ENCODE measurements at regions not wholly inside any gene's neighbourhood (a gene's known extent, or its start where the extent isn't known, plus 50 kb on each side); places are given as distances from the start of the nearest gene placed in this dataset.

GRCh38 chr7:130903358-130903974, 169.5 kb upstream of the KLF14 start (continued):
- TF ChIP-seq, protein P1, sequence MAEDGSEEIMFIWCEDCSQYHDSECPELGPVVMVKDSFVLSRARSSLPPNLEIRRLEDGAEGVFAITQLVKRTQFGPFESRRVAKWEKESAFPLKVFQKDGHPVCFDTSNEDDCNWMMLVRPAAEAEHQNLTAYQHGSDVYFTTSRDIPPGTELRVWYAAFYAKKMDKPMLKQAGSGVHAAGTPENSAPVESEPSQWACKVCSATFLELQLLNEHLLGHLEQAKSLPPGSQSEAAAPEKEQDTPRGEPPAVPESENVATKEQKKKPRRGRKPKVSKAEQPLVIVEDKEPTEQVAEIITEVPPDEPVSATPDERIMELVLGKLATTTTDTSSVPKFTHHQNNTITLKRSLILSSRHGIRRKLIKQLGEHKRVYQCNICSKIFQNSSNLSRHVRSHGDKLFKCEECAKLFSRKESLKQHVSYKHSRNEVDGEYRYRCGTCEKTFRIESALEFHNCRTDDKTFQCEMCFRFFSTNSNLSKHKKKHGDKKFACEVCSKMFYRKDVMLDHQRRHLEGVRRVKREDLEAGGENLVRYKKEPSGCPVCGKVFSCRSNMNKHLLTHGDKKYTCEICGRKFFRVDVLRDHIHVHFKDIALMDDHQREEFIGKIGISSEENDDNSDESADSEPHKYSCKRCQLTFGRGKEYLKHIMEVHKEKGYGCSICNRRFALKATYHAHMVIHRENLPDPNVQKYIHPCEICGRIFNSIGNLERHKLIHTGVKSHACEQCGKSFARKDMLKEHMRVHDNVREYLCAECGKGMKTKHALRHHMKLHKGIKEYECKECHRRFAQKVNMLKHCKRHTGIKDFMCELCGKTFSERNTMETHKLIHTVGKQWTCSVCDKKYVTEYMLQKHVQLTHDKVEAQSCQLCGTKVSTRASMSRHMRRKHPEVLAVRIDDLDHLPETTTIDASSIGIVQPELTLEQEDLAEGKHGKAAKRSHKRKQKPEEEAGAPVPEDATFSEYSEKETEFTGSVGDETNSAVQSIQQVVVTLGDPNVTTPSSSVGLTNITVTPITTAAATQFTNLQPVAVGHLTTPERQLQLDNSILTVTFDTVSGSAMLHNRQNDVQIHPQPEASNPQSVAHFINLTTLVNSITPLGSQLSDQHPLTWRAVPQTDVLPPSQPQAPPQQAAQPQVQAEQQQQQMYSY (CRISPR knock-in tag; IDR thresholded peaks at IDR 0.05) = no peak
- TF ChIP-seq NFATC4 (CRISPR knock-in tag; IDR thresholded peaks at IDR 0.05) = no peak
- no peak for TF ChIP-seq NR1H2 (CRISPR knock-in tag; IDR thresholded peaks at IDR 0.05)
- TF ChIP-seq, protein P2, sequence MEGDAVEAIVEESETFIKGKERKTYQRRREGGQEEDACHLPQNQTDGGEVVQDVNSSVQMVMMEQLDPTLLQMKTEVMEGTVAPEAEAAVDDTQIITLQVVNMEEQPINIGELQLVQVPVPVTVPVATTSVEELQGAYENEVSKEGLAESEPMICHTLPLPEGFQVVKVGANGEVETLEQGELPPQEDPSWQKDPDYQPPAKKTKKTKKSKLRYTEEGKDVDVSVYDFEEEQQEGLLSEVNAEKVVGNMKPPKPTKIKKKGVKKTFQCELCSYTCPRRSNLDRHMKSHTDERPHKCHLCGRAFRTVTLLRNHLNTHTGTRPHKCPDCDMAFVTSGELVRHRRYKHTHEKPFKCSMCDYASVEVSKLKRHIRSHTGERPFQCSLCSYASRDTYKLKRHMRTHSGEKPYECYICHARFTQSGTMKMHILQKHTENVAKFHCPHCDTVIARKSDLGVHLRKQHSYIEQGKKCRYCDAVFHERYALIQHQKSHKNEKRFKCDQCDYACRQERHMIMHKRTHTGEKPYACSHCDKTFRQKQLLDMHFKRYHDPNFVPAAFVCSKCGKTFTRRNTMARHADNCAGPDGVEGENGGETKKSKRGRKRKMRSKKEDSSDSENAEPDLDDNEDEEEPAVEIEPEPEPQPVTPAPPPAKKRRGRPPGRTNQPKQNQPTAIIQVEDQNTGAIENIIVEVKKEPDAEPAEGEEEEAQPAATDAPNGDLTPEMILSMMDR (IDR thresholded peaks at IDR 0.05) = no peak
- no peak for TF ChIP-seq NFYB (CRISPR knock-in tag; conservative IDR thresholded peaks at IDR 0.05; ENCODE audit: low read depth)
- TF ChIP-seq ZNF423 (CRISPR knock-in tag; IDR thresholded peaks at IDR 0.05) = no peak
- TF ChIP-seq, protein P3, sequence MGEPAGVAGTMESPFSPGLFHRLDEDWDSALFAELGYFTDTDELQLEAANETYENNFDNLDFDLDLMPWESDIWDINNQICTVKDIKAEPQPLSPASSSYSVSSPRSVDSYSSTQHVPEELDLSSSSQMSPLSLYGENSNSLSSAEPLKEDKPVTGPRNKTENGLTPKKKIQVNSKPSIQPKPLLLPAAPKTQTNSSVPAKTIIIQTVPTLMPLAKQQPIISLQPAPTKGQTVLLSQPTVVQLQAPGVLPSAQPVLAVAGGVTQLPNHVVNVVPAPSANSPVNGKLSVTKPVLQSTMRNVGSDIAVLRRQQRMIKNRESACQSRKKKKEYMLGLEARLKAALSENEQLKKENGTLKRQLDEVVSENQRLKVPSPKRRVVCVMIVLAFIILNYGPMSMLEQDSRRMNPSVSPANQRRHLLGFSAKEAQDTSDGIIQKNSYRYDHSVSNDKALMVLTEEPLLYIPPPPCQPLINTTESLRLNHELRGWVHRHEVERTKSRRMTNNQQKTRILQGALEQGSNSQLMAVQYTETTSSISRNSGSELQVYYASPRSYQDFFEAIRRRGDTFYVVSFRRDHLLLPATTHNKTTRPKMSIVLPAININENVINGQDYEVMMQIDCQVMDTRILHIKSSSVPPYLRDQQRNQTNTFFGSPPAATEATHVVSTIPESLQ (CRISPR knock-in tag; IDR thresholded peaks at IDR 0.05) = no peak
- TF ChIP-seq CREM (CRISPR knock-in tag; IDR thresholded peaks at IDR 0.05) = no peak
- TF ChIP-seq ZNF317 (CRISPR knock-in tag; IDR thresholded peaks at IDR 0.05; ENCODE audit: borderline replicate concordance, low read depth) = no peak

GRCh38 chr7:130904031-130904757, 170.2 kb upstream of the KLF14 start:
- ATAC-seq = no peak
- peak overlapping the region; percentile 67; the same call in 1 of the 2 replicates for H3K27ac Mint-ChIP-seq
- CTCF ChIA-PET = interaction anchor here (0.9 to 3.1 kb wide), 3 partner anchors 8 to 136 kb away, joined by 3 to 37 read pairs (median 3); no protein-coding TSS in a partner anchor

More at GRCh38 chr7:130904031-130904757, 170.2 kb upstream of the KLF14 start:
- POLR2A ChIA-PET = no interaction called here
- peaks cover 45% of the 10 kb centered on the region for H3K4me1 Mint-ChIP-seq
- no peaks in the 10 kb centered on the region for H3K9me3 Mint-ChIP-seq
- no peak overlapping the region for H3K4me3 Mint-ChIP-seq
- DNase-seq (ENCODE audit: low spot score) = no peak
- H3K27me3 Mint-ChIP-seq (ENCODE audit: low read depth) = no peaks in the 10 kb centered on the region
- TF ChIP-seq CDX4 (CRISPR knock-in tag; IDR thresholded peaks at IDR 0.05; ENCODE audit: borderline replicate concordance) (no peak), GABPB1 (CRISPR knock-in tag; IDR thresholded peaks at IDR 0.05) (peak; percentile 94), ZNF317 (CRISPR knock-in tag; IDR thresholded peaks at IDR 0.05; ENCODE audit: borderline replicate concordance, low read depth) (no peak), ERG (CRISPR knock-in tag; IDR thresholded peaks at IDR 0.05) (no peak), SMAD4 (CRISPR knock-in tag; IDR thresholded peaks at IDR 0.05) (no peak), CBFB (CRISPR knock-in tag; IDR thresholded peaks at IDR 0.05; ENCODE audit: low read depth) (no peak)
- peaks cover 2% of the 10 kb centered on the region; the same call in 1 of the 2 replicates for H3K36me3 Mint-ChIP-seq

Data from WTC11 (cell line).